DMS53 treated with DMSO at 0.1 percent for 48 hours (cell line): ENCODE measurements at regions not wholly inside any gene's neighbourhood (a gene's known extent, or its start where the extent isn't known, plus 50 kb on each side); places are given as distances from the start of the nearest gene placed in this dataset.
A peak's percentile ranks its signal among the peaks of the same experiment; 100 is the strongest.

ENCODE experiments used
- DNase-seq: peaks from one replicate; lab custom pipeline; 2025; ENCODE audit not compliant: unreplicated experiment; lab: John Stamatoyannopoulos, UW

- no peak for DNase-seq
Observed at GRCh38 chr7:25653384-25653783, 425.1 kb upstream of the NPVF start.

GRCh38 chr7:25656071-25656470, 427.8 kb upstream of the NPVF start:
- no peak for DNase-seq

DNA sequence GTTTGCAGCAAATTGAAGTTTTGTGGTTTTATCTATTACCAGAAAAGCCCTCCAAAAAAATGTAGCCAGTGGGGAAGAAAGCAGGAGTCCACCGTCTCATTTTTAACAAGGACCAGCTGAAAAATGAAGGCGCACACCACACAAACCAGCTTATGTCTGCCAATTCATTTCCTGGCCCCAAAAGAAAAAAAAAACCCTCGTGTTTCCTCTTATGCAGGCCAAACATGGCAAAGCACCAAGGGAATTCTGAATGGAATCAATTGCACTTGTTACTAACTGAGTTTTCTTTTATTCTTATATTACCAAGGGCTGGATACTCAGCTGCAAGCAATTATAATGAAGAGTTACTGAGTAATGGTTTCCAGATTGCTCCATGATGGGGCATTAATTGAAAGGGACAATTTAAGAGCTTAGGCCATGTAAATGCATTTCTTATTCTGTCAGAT, 428.3 kb upstream of the NPVF start:
- DNase-seq: no peak

DNA sequence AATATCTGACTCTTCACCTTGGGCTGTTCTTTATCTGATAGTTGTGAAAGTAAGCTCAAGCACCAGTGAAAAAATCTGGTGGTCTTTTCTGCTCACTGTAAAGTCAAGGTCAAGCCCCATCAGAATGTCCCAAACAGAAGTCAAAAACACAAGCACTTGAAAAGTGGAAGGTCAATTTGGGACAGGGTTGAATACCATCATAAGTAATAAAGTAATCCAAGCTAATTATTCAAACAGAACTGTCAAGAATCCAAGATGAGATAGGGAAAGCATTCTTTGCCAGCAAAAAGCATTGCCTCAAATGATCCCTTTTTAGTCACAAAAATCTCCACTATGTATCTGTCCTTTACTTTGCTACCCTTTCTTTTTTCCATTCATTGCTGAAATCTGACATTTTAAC, 430.1 kb upstream of the NPVF start:
- DNase-seq: no peak

DNA sequence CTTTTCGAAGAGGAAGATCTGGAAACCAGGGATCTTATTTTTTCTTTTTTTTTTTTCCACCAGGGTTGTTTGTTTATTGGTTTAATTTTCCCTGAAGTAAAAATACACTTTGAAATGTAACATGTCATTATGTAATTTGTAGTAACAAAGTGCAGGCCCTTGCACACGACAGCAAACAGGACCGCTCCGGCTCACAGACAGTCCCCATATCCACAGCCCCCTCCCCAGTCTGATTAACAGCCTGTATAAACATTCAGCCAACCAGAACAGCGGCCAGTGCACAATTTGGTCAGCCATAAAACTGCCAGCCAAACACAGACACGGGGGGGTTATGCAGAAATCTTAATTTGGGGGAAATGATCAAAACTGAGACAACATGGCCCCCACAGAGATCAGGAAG, 431.6 kb upstream of the NPVF start:
- DNase-seq: no peak

DNA sequence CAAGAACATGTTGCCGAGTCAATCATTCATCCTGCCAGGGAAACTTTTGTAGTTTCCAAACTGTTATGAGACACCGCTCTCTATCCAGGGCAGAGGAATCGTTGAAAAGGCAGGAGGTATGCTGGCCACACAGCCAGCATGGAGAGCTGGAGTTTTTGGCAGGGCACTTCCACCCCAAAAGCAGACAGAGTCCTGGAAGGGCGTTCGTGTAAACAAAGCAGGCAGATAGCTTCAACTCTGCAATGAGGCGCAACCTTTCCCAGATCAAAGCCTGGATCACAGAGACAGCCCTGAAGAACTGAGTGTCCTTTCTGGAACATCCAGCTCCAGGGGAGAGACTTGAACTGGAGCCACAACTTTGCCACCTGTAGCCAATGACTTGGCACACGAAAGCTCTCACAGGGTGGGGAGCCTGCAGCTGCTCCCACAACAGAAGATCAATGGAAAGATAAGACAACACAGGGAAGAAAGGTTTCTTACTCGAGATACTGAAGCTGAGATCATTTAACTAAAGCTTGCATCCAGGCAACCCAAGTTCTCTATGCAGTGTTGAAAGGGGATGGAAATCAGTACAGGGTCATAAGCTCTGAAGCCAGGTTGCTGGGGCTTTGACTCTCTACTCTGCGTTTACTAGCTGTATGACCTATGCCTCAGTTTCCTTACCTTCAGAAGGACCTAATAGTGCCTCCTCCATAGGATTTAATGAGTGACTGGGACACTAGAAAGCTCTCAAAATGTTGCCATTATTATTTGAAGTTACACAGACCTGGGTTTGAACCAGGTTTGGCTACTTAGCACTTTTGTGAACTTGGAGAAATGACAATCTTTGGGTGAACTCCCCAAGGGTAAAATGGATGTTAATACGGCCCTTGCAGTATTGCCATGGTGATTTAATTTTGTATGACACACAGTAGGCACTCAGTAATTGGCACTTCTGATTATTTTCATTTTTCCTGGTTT, 434.8 kb upstream of the NPVF start:
- no peak for DNase-seq

DNA sequence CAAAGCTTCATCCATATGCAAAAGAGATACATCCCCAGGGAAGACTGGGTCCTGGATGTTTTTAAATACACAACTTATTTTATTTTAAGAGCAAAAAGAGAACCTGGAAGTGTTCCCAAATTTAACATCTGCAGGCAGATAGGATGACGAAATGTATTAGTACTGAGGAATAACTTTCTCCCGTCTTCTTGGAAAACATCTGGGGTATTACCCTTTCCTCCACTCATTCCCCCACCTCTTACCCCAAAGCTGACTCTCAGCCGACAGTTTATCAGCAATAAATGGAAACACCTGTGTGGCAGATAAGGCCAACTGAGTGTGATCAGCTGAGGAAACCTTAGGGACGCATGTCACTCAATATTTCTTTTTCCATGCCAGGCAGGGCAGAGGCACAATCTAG, 435.6 kb upstream of the NPVF start:
- no peak for DNase-seq

DNA sequence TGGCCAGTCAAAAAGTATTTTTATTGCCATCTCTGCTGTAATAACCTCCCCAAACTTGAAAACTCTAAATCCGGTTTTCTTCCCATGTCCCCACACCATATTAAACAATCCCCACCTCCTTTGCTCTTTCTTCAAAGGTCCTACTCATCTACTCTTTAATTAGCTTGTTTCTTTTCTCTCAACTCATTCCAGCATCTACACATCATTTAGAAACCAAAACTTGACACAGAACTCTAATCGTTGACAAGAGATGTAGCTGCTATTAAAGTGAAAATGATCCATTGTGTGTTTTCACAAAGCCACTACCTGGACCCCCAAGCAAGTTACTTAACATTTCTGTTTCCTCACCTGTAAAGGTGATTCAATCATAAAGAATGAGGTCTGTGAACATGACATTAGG, 436.3 kb upstream of the NPVF start:
- no peak for DNase-seq

- no peak for DNase-seq
Observed at GRCh38 chr7:25665374-25665773, 437.1 kb upstream of the NPVF start.

DNA sequence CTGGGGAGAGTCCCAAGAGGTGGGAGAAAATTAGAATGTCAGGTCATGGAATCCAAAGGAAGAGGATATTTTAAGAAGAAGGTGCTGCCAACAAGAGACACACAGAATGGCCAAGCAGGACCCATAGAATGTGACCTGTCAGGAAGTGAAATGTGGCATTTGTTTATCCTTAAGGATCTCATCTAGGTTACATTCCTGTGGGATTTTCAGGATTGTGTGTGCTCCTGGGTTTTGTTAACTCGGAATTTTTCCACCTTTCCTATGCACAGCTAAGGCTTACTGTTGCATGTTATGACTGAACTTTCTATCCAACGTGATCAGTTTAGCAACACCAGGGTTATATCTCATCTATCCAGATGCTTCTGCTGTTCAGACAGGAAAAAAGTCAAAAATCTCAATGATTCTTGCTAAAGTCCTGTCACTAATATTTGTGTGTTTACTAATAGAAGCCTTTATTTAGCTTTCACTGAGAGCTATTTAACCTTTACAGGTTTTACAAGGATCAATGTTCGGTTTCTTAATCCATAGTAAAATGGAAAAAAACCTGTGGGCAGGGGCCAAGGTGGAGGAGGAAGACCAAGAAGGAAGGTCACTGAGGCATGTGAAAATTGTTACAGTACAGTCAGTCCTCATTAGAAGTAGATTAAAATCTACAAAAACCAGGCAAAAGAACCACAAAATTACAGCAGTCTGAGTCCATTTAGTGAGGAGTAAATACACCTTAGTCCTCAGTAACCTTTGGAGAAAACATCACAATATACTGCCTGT, 437.8 kb upstream of the NPVF start:
- DNase-seq: no peak

DNA sequence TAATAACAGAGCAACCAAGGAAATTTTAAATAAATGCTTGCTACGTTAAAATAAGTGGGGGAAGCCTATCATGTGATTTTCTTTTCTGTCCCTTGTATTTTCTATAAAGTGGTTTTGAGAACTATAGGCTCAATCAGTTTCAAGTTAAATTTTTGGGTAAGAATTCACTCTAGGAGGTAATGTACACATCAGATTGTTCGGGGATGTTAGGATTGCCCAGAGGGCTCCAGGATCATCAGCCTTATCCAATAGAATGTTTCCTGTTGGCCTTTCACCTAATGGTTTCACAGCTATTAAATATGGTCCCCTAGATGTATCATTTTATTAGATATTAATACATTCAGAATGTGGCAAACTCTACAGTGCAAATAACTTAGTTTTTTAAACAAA, 438.4 kb upstream of the NPVF start:
- no peak for DNase-seq

GRCh38 chr7:25669281-25669781, 441.0 kb upstream of the NPVF start:
- DNase-seq: no peak

- DNase-seq: no peak
Observed at GRCh38 chr7:25669961-25670841, 441.9 kb upstream of the NPVF start.

DNA sequence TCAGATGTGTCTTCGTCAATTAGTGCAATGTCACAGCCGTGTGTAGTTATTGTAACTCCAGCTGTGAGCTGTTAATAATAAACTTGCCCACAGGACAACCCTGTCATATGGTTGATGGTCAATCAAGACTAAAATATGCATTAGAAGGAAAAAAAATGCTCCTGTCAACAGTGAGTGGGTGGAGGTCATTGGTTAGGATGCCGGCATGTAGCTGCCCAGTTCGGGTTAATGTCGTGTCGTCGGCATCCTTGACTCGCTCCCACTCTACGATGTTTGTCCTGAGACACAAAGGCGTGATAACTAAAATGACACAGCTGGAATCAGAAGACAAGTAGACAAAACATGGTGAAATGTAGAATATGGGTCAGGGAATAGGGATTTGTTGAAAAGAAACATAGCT, 442.8 kb upstream of the NPVF start:
- DNase-seq: no peak

GRCh38 chr7:25672496-25672895, 444.2 kb upstream of the NPVF start:
- DNase-seq: no peak

DNA sequence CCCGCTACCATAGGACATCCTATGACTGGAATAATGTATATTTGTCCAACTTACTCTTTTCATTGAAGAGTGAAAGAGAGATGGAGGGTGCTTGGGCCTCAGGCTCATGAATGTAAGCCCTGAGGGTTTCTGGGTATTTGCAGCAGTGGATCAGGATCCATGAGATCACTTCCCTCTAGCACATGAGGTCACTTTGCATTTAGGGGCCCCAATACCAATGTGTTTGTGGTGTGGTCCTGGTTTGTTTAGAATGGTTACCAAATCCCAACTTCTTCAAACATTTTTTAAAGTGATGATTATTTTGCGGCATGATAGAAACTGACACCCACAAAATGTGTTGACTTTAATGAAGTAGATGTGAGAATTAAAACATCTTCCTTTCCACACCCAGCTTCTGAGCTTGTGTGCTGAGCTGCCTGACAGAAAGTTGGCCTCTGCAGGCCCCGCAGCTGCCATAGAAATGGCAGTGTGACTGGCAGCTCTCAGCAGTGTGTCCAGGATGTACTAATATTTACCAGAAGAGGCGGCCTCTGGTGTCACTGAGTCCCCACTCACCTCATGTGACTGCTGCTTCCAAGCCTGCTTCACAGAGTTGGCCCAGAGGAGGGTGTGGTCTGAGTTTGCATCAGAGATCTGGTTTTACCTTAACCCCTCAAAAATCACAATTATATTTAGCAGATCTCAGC, 447.6 kb upstream of the NPVF start:
- DNase-seq: peak; percentile 41

- no peak for DNase-seq
Observed at GRCh38 chr7:25677595-25677994, 449.3 kb upstream of the NPVF start.

GRCh38 chr7:25678215-25678614, 449.9 kb upstream of the NPVF start:
- no peak for DNase-seq

- DNase-seq: no peak
Observed at GRCh38 chr7:25680636-25681035, 452.4 kb upstream of the NPVF start.

DNA sequence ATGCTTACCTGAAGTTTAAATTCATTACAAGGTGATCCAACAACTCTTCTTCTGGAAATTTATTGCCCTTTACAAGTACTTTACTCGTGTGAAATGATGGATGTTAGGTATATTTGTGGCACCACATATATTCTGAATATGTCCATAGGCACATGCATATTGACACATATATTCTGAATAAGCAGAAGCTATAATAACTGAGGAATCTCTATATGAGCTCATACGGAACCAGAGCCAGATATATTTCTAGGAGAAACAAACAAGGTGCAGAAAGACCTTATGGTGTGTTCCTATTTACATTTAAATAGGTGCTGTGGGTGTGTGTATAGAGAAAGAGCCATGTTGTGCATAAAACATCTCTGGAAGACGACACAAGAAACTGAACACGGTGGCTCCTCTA, 456.1 kb upstream of the NPVF start:
- no peak for DNase-seq
